Neural progenitor cell (in vitro differentiated cells): ENCODE measurements at regions not wholly inside any gene's neighbourhood (a gene's known extent, or its start where the extent isn't known, plus 50 kb on each side); places are given as distances from the start of the nearest gene placed in this dataset.
A peak's percentile ranks its signal among the peaks of the same experiment; 100 is the strongest.

ENCODE experiments used
- DNase-seq: peaks from one replicate; pipeline ENCODE4 v3.0.0-alpha.2; 2016; ENCODE audit warnings: low spot score
- H2AFZ ChIP-seq: fragments of 200-600 bp; sonication (generic); replicated peaks from 2 replicates; pipeline ENCODE4 v1.6.1; 2016; ENCODE audit warnings: antibody characterized with exemption
- H3F3A ChIP-seq: fragments of 200-600 bp; sonication (generic); 2 replicates; pipeline ENCODE4 v1.6.1; 2016; ENCODE audit warnings: antibody characterized with exemption, low read depth
- H3K27ac ChIP-seq: fragments of 200-600 bp; sonication (generic); 2 replicates; pipeline ENCODE4 v1.5.1; 2016; ENCODE audit warnings: mild to moderate bottlenecking
- H3K27me3 ChIP-seq: fragments of 200-600 bp; sonication (generic); 2 replicates; pipeline ENCODE4 v1.6.1; 2016; ENCODE audit warnings: mild to moderate bottlenecking, moderate library complexity
- H3K36me3 ChIP-seq: fragments of 200-600 bp; sonication (generic); 2 replicates; pipeline ENCODE4 v1.5.1; 2016
- H3K4me1 ChIP-seq: fragments of 200-600 bp; sonication (generic); 2 replicates; pipeline ENCODE4 v1.6.1; 2016; ENCODE audit warnings: mixed run types
- H3K4me2 ChIP-seq: fragments of 200-600 bp; sonication (generic); 2 replicates; pipeline ENCODE4 v1.6.1; 2016
- H3K4me3 ChIP-seq: fragments of 200-600 bp; sonication (generic); 2 replicates; pipeline ENCODE4 v1.5.1; 2016
- H3K79me2 ChIP-seq: fragments of 200-600 bp; sonication (generic); 2 replicates; pipeline ENCODE4 v1.6.1; 2016; ENCODE audit warnings: low read depth
- H3K9ac ChIP-seq: fragments of 200-600 bp; sonication (generic); 2 replicates; pipeline ENCODE4 v1.6.1; 2016
- H3K9me3 ChIP-seq: fragments of 200-600 bp; sonication (generic); 2 replicates; pipeline ENCODE4 v1.5.1; 2016; ENCODE audit warnings: low read depth
- H4K20me1 ChIP-seq: fragments of 200-600 bp; sonication (generic); 2 replicates; pipeline ENCODE4 v1.6.1; 2016; ENCODE audit warnings: low read depth
- H3K27ac Mint-ChIP-seq: 3 replicates; pipeline ENCODE4 v1.8.0; 2021; ENCODE audit warnings: mixed read lengths
- H3K27me3 Mint-ChIP-seq: 2 replicates; pipeline ENCODE4 v1.8.0; 2022; ENCODE audit warnings: low read depth, mild to moderate bottlenecking, inconsistent platforms, moderate library complexity, mixed read lengths; ENCODE audit not compliant: insufficient read depth
- H3K36me3 Mint-ChIP-seq: 3 replicates; pipeline ENCODE4 v1.8.0; 2021; ENCODE audit warnings: mixed read lengths
- H3K4me1 Mint-ChIP-seq: 3 replicates; pipeline ENCODE4 v1.8.0; 2021; ENCODE audit warnings: mixed read lengths
- H3K4me3 Mint-ChIP-seq: 3 replicates; pipeline ENCODE4 v1.8.0; 2021; ENCODE audit warnings: mild to moderate bottlenecking, moderate library complexity, mixed read lengths
- H3K9me3 Mint-ChIP-seq: 3 replicates; pipeline ENCODE4 v1.8.0; 2020; ENCODE audit warnings: mixed read lengths
- EZH2 ChIP-seq: fragments of 200-600 bp; sonication (generic); IDR thresholded peaks from 2 replicates; pipeline ENCODE4 v1.6.1; 2017; ENCODE audit warnings: antibody characterized with exemption, mild to moderate bottlenecking, moderate library complexity
- EZH2phosphoT487 ChIP-seq: fragments of 200-600 bp; sonication (generic); IDR thresholded peaks from 2 replicates; pipeline ENCODE4 v1.6.1; 2017; ENCODE audit warnings: antibody characterized with exemption
- TF ChIP-seq, protein P1 (sequence below): fragments of 200-600 bp; sonication (generic); IDR thresholded peaks from 2 replicates; pipeline ENCODE4 v1.5.1; 2017; ENCODE audit warnings: antibody characterized with exemption, mild to moderate bottlenecking

DNA sequence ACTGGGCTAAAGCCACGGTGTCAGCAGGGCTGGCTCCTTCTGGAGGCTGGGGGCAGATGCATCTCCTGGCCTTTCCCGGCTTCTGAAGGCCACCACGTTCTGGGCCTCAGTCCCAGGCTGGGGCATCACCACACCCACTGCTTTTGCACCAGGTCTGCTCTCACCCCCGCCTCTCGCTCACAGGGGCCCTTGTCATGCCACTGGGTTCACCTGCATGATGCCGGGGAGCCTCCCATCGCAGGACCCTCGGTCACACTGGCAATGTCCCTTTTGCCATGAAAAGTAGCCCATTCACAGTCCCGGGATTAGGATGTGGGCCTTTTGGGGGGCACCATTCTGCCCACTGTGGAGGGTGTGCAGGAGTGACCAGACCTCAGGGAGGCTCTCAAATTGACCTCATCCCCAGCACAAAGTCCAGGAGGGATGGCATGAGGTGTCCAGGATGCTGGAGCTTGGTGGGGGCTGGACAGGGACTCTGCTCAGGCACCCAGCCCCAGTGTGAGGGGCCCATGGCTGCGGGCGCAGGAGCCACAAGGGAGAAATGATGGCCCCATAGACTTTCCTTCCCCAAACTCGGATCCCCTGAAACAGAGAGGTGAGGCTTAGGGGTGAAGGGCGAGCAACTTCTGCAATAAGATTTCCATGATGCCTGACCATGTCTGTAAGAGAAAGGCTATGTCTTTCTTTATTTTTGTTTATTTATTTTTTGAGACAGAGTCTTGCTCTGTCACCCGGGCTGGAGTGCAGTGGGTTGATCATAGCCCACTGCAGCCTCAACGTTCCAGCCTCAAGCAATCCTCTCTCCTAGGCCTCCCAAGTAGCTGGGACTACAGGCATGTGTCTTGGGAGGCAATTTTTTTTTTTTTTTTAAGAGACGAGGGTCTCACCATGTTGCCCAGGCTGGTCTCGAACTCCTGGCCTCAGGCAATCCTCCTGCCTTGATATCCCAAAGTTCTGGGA is 189.1 kb downstream of the GOLGA6L6 start:
- H3K4me2 ChIP-seq = no peak overlapping the region
- TF ChIP-seq, protein P1, sequence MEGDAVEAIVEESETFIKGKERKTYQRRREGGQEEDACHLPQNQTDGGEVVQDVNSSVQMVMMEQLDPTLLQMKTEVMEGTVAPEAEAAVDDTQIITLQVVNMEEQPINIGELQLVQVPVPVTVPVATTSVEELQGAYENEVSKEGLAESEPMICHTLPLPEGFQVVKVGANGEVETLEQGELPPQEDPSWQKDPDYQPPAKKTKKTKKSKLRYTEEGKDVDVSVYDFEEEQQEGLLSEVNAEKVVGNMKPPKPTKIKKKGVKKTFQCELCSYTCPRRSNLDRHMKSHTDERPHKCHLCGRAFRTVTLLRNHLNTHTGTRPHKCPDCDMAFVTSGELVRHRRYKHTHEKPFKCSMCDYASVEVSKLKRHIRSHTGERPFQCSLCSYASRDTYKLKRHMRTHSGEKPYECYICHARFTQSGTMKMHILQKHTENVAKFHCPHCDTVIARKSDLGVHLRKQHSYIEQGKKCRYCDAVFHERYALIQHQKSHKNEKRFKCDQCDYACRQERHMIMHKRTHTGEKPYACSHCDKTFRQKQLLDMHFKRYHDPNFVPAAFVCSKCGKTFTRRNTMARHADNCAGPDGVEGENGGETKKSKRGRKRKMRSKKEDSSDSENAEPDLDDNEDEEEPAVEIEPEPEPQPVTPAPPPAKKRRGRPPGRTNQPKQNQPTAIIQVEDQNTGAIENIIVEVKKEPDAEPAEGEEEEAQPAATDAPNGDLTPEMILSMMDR = no peak
- TF ChIP-seq EZH2 (no peak), EZH2phosphoT487 (no peak)
- H3F3A ChIP-seq = no peaks in the 10 kb centered on the region
- no peaks in the 10 kb centered on the region for H3K36me3 ChIP-seq
- H3K9ac ChIP-seq = no peak overlapping the region
- H3K27me3 Mint-ChIP-seq = peaks cover 22% of the 10 kb centered on the region
- H3K4me3 ChIP-seq = no peak overlapping the region
- H3K79me2 ChIP-seq = no peaks in the 10 kb centered on the region
- peaks cover under 1% of the 10 kb centered on the region for H3K9me3 Mint-ChIP-seq
- peaks cover 16% of the 10 kb centered on the region for H3K36me3 Mint-ChIP-seq
- no peak overlapping the region for H3K4me3 Mint-ChIP-seq
- no peaks in the 10 kb centered on the region for H3K4me1 ChIP-seq
- no peak overlapping the region for H3K27ac ChIP-seq
- no peak overlapping the region for H3K27ac Mint-ChIP-seq
- H3K9me3 ChIP-seq = peaks cover 85% of the 10 kb centered on the region
- H3K27me3 ChIP-seq = no peaks in the 10 kb centered on the region
- no peak for DNase-seq
- no peaks in the 10 kb centered on the region for H4K20me1 ChIP-seq
- no peak overlapping the region for H2AFZ ChIP-seq
- H3K4me1 Mint-ChIP-seq = no peaks in the 10 kb centered on the region

DNA sequence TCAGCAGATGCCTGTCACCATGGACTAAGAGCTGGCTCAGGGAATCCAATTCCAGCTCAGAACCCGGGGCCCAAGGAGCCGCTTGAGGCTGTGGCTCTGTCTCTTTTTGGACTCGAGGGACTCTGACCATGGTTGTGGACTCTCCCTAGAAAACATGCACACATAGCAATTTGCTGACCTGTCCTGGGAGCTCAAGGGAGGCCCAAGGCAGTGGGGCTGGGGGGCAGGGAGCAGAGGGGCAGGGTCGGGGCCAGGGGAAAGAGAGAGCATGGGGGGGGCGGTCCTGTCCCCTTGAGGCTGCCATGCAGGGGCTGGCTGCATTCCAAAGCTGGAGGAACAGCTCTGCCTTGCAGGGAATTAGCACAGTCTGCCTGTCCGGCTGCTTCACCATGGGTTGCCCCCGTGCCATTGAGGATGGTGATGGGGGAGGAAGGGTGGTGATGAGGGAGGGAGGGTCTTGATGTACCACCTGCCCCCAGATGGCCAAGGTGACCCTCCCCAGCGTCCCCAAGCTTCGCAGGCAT is 190.1 kb downstream of the GOLGA6L6 start:
- Histone ChIP-seq H3K79me2 (no peaks in the 10 kb centered on the region), H2AFZ (no peak overlapping the region), H3K9ac (no peak overlapping the region), H3K9me3 (peaks cover 88% of the 10 kb centered on the region), H3K4me1 (no peaks in the 10 kb centered on the region), H3F3A (no peaks in the 10 kb centered on the region), H3K27me3 (no peaks in the 10 kb centered on the region), H4K20me1 (no peaks in the 10 kb centered on the region), H3K36me3 (no peaks in the 10 kb centered on the region), H3K4me2 (no peak overlapping the region), H3K27ac (no peak overlapping the region), H3K4me3 (no peak overlapping the region)
- H3K36me3 Mint-ChIP-seq = peaks cover 16% of the 10 kb centered on the region
- no peak for DNase-seq
- H3K27me3 Mint-ChIP-seq = peaks cover 18% of the 10 kb centered on the region
- H3K4me3 Mint-ChIP-seq = no peak overlapping the region
- H3K27ac Mint-ChIP-seq = no peak overlapping the region
- H3K9me3 Mint-ChIP-seq = no peaks in the 10 kb centered on the region
- TF ChIP-seq EZH2phosphoT487 (no peak), EZH2 (no peak)
- no peaks in the 10 kb centered on the region for H3K4me1 Mint-ChIP-seq

GRCh38 chr15:20349774-20350498 is 191.7 kb downstream of the GOLGA6L6 start:
- peaks cover 7% of the 10 kb centered on the region for H3K36me3 Mint-ChIP-seq
- no peaks in the 10 kb centered on the region for H3F3A ChIP-seq
- no peaks in the 10 kb centered on the region for H3K36me3 ChIP-seq
- H3K9me3 ChIP-seq = peaks cover 81% of the 10 kb centered on the region
- H3K4me1 Mint-ChIP-seq = no peaks in the 10 kb centered on the region
- no peaks in the 10 kb centered on the region for H3K27me3 ChIP-seq
- peaks cover 12% of the 10 kb centered on the region for H3K27me3 Mint-ChIP-seq
- TF ChIP-seq, protein P1 = no peak
- TF ChIP-seq EZH2phosphoT487 (no peak), EZH2 (no peak)
- no peaks in the 10 kb centered on the region for H4K20me1 ChIP-seq
- H3K4me2 ChIP-seq = no peak overlapping the region
- no peak for DNase-seq
- H3K9ac ChIP-seq = no peak overlapping the region
- no peak overlapping the region for H3K27ac Mint-ChIP-seq
- no peaks in the 10 kb centered on the region for H3K79me2 ChIP-seq
- H3K4me3 Mint-ChIP-seq = peak overlapping the region; percentile 16
- no peaks in the 10 kb centered on the region for H3K9me3 Mint-ChIP-seq
- no peak overlapping the region for H3K4me3 ChIP-seq
- H2AFZ ChIP-seq = no peak overlapping the region
- no peaks in the 10 kb centered on the region for H3K4me1 ChIP-seq
- H3K27ac ChIP-seq = no peak overlapping the region
